A549 (cell line): ENCODE measurements at regions not wholly inside any gene's neighbourhood (a gene's known extent, or its start where the extent isn't known, plus 50 kb on each side); places are given as distances from the start of the nearest gene placed in this dataset.

Source experiments
- CTCF ChIP-seq: fragments of >200 bp; sonication (Bioruptor Twin); formaldehyde crosslinking; IDR thresholded peaks from 3 replicates; pipeline ENCODE4 v1.5.1; 2016
- JUN ChIP-seq, 2 experiments: fragments of >200 bp; sonication (Bioruptor Twin); formaldehyde crosslinking; IDR thresholded peaks; 2 replicates in 1 of 2; 3 replicates in 1 of 2; pipeline ENCODE4 v1.6.1; 2016 to 2017
- POLR2A ChIP-seq: IDR thresholded peaks from 2 replicates; pipeline ENCODE4 v1.6.1; 2012; ENCODE audit warnings: mild to moderate bottlenecking, low read length
- TF ChIP-seq, protein P1 (sequence below): fragments of 200-600 bp; sonication (generic); IDR thresholded peaks from 2 replicates; pipeline ENCODE4 v1.6.1; 2016; ENCODE audit warnings: antibody characterized with exemption, mild to moderate bottlenecking, moderate library complexity

GRCh38 chr4:173835903-173836302 is 305.9 kb upstream of the HAND2 start:
- TF ChIP-seq POLR2A (no peak), CTCF (no peak), JUN (IDR thresholded peaks at IDR 0.05) (no peak)
- TF ChIP-seq, protein P1, sequence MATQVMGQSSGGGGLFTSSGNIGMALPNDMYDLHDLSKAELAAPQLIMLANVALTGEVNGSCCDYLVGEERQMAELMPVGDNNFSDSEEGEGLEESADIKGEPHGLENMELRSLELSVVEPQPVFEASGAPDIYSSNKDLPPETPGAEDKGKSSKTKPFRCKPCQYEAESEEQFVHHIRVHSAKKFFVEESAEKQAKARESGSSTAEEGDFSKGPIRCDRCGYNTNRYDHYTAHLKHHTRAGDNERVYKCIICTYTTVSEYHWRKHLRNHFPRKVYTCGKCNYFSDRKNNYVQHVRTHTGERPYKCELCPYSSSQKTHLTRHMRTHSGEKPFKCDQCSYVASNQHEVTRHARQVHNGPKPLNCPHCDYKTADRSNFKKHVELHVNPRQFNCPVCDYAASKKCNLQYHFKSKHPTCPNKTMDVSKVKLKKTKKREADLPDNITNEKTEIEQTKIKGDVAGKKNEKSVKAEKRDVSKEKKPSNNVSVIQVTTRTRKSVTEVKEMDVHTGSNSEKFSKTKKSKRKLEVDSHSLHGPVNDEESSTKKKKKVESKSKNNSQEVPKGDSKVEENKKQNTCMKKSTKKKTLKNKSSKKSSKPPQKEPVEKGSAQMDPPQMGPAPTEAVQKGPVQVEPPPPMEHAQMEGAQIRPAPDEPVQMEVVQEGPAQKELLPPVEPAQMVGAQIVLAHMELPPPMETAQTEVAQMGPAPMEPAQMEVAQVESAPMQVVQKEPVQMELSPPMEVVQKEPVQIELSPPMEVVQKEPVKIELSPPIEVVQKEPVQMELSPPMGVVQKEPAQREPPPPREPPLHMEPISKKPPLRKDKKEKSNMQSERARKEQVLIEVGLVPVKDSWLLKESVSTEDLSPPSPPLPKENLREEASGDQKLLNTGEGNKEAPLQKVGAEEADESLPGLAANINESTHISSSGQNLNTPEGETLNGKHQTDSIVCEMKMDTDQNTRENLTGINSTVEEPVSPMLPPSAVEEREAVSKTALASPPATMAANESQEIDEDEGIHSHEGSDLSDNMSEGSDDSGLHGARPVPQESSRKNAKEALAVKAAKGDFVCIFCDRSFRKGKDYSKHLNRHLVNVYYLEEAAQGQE: no peak
